OCI-LY7 (cell line): ENCODE measurements at regions not wholly inside any gene's neighbourhood (a gene's known extent, or its start where the extent isn't known, plus 50 kb on each side); places are given as distances from the start of the nearest gene placed in this dataset.

Experiments
- BruUV-seq: library from RNA; stranded (reverse); fragments of 400-500 nt; replicated peaks from 2 replicates; lab custom pipeline; 2021; lab: Mats Ljungman, UMichigan
- CTCF ChIA-PET: fragments of 300-600 bp; sonication (Branson Sonifier 250); formaldehyde crosslinking; loops from one replicate; lab custom pipeline; 2022; ENCODE audit warnings: antibody characterized with exemption; ENCODE audit not compliant: unreplicated experiment; lab: Charles Lee
- POLR2A ChIA-PET: fragments of 300-600 bp; sonication (Branson Sonifier 250); formaldehyde crosslinking; loops from one replicate; lab custom pipeline; 2022; ENCODE audit warnings: antibody characterized with exemption; lab: Charles Lee
- DNase-seq: peaks from one replicate; pipeline ENCODE4 v3.0.0-alpha.2; 2015; ENCODE audit warnings: low spot score
- H2AFZ ChIP-seq: fragments of 200-600 bp; sonication (generic), shearing (Covaris generic); 2 replicates; pipeline ENCODE4 v1.6.1; 2014; ENCODE audit warnings: mild to moderate bottlenecking, antibody characterized with exemption, low read length, moderate library complexity
- H3K27ac ChIP-seq: fragments of 200-600 bp; sonication (generic); 2 replicates; pipeline ENCODE4 v1.5.1; 2014; ENCODE audit warnings: mixed run types, low read depth, mild to moderate bottlenecking, moderate library complexity, low read length, inconsistent platforms; ENCODE audit not compliant: poor library complexity, severe bottlenecking
- H3K36me3 ChIP-seq: fragments of 200-600 bp; sonication (generic); 2 replicates; pipeline ENCODE4 v1.6.1; 2014; ENCODE audit warnings: mild to moderate bottlenecking, antibody characterized with exemption, low read length, moderate library complexity, mixed read lengths; ENCODE audit not compliant: insufficient read depth
- H3K4me1 ChIP-seq: fragments of 200-600 bp; sonication (generic); 2 replicates; pipeline ENCODE4 v1.5.1; 2014; ENCODE audit warnings: mild to moderate bottlenecking, low read length; ENCODE audit not compliant: insufficient read depth, poor library complexity, severe bottlenecking
- H3K4me2 ChIP-seq: fragments of 200-600 bp; sonication (generic); 2 replicates; pipeline ENCODE4 v1.6.1; 2014; ENCODE audit warnings: mild to moderate bottlenecking, low read length
- H3K4me3 ChIP-seq: fragments of 200-600 bp; sonication (generic); 2 replicates; pipeline ENCODE4 v1.5.1; 2014; ENCODE audit warnings: mild to moderate bottlenecking, low read depth, low read length; ENCODE audit not compliant: poor library complexity, severe bottlenecking
- H3K79me2 ChIP-seq: fragments of 200-600 bp; sonication (generic); 2 replicates; pipeline ENCODE4 v1.6.1; 2016; ENCODE audit warnings: low read depth, mild to moderate bottlenecking, low read length, moderate library complexity, mixed read lengths; ENCODE audit not compliant: insufficient read depth
- H3K9me2 ChIP-seq: fragments of 200-600 bp; sonication (generic); 2 replicates; pipeline ENCODE4 v1.6.1; 2016; ENCODE audit warnings: mild to moderate bottlenecking, low read length, mixed read lengths; ENCODE audit not compliant: insufficient read depth
- H3K9me3 ChIP-seq: fragments of 200-600 bp; sonication (generic); 2 replicates; pipeline ENCODE4 v1.6.1; 2014; ENCODE audit warnings: mild to moderate bottlenecking, mixed run types, low read length, mixed read lengths
- H4K20me1 ChIP-seq: fragments of 200-600 bp; sonication (generic); 2 replicates; pipeline ENCODE4 v1.6.1; 2014; ENCODE audit warnings: mild to moderate bottlenecking, antibody characterized with exemption, low read length, moderate library complexity, mixed read lengths; ENCODE audit not compliant: insufficient read depth
- EZH2phosphoT487 ChIP-seq: fragments of 200-600 bp; sonication (generic); IDR thresholded peaks from 2 replicates; pipeline ENCODE4 v1.6.1; 2018; ENCODE audit warnings: low read depth, borderline replicate concordance, mild to moderate bottlenecking, mixed run types, antibody characterized with exemption, low read length, moderate library complexity, mixed read lengths
- intact Hi-C: fragments of 100-400 bp; cut with micrococcal nuclease; formaldehyde crosslinking; loops from one replicate; pipeline ENCODE4 v1.10.0; 2022; ENCODE audit not compliant: unreplicated experiment
- TF ChIP-seq, protein P1 (sequence below): fragments of 200-600 bp; sonication (generic); conservative IDR thresholded peaks from 2 replicates; pipeline ENCODE4 v1.5.1; 2014; ENCODE audit warnings: mild to moderate bottlenecking, antibody characterized with exemption, low read length, moderate library complexity, mixed read lengths

GRCh38 chr11:112839051-112839450 is 122.2 kb upstream of the NCAM1 start:
- intact Hi-C loops: no loop called here
- no peak for TF ChIP-seq EZH2phosphoT487
- TF ChIP-seq, protein P1, sequence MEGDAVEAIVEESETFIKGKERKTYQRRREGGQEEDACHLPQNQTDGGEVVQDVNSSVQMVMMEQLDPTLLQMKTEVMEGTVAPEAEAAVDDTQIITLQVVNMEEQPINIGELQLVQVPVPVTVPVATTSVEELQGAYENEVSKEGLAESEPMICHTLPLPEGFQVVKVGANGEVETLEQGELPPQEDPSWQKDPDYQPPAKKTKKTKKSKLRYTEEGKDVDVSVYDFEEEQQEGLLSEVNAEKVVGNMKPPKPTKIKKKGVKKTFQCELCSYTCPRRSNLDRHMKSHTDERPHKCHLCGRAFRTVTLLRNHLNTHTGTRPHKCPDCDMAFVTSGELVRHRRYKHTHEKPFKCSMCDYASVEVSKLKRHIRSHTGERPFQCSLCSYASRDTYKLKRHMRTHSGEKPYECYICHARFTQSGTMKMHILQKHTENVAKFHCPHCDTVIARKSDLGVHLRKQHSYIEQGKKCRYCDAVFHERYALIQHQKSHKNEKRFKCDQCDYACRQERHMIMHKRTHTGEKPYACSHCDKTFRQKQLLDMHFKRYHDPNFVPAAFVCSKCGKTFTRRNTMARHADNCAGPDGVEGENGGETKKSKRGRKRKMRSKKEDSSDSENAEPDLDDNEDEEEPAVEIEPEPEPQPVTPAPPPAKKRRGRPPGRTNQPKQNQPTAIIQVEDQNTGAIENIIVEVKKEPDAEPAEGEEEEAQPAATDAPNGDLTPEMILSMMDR: no peak
- Histone ChIP-seq H3K4me2 (no peak overlapping the region), H2AFZ (no peak overlapping the region), H3K9me2 (no peaks in the 10 kb centered on the region), H4K20me1 (no peaks in the 10 kb centered on the region), H3K4me1 (no peaks in the 10 kb centered on the region), H3K9me3 (no peaks in the 10 kb centered on the region), H3K79me2 (no peaks in the 10 kb centered on the region), H3K4me3 (no peak overlapping the region), H3K27ac (no peak overlapping the region), H3K36me3 (no peaks in the 10 kb centered on the region)
- DNase-seq: no peak
- POLR2A ChIA-PET: no interaction called here
- BruUV-seq: no TSS peak
- CTCF ChIA-PET: no interaction called here

GRCh38 chr11:112841729-112842128 is 119.5 kb upstream of the NCAM1 start:
- no peak overlapping the region for H3K4me2 ChIP-seq
- H3K4me1 ChIP-seq: no peaks in the 10 kb centered on the region
- CTCF ChIA-PET: no interaction called here
- POLR2A ChIA-PET: no interaction called here
- no peak for TF ChIP-seq EZH2phosphoT487
- TF ChIP-seq, protein P1: no peak
- H3K79me2 ChIP-seq: no peaks in the 10 kb centered on the region
- H3K4me3 ChIP-seq: no peak overlapping the region
- DNase-seq: no peak
- no peak overlapping the region for H3K27ac ChIP-seq
- no peaks in the 10 kb centered on the region for H4K20me1 ChIP-seq
- no peaks in the 10 kb centered on the region for H3K36me3 ChIP-seq
- intact Hi-C loops: no loop called here
- no TSS peak for BruUV-seq
- no peaks in the 10 kb centered on the region for H3K9me3 ChIP-seq
- no peak overlapping the region for H2AFZ ChIP-seq
- H3K9me2 ChIP-seq: no peaks in the 10 kb centered on the region

GRCh38 chr11:112842151-112842550 is 119.1 kb upstream of the NCAM1 start:
- H3K79me2 ChIP-seq: no peaks in the 10 kb centered on the region
- no peaks in the 10 kb centered on the region for H3K4me1 ChIP-seq
- H3K4me3 ChIP-seq: no peak overlapping the region
- no peak overlapping the region for H2AFZ ChIP-seq
- H3K9me2 ChIP-seq: no peaks in the 10 kb centered on the region
- H3K9me3 ChIP-seq: no peaks in the 10 kb centered on the region
- TF ChIP-seq EZH2phosphoT487: no peak
- TF ChIP-seq, protein P1: no peak
- CTCF ChIA-PET: no interaction called here
- no TSS peak for BruUV-seq
- H3K36me3 ChIP-seq: no peaks in the 10 kb centered on the region
- H3K4me2 ChIP-seq: no peak overlapping the region
- POLR2A ChIA-PET: no interaction called here
- no peaks in the 10 kb centered on the region for H4K20me1 ChIP-seq
- intact Hi-C loops: no loop called here
- no peak overlapping the region for H3K27ac ChIP-seq
- no peak for DNase-seq
